Breast epithelium (tissue), 3 donors: ENCODE measurements at regions not wholly inside any gene's neighbourhood (a gene's known extent, or its start where the extent isn't known, plus 50 kb on each side); places are given as distances from the start of the nearest gene placed in this dataset.

Experiments
- POLR2AphosphoS5 ChIP-seq, 3 donors: sonication (generic); formaldehyde crosslinking; IDR thresholded peaks; one replicate each; pipeline ENCODE4 v1.6.1; 2017; ENCODE audit warnings: antibody characterized with exemption in 3 of 3
- TF ChIP-seq, protein P1 (sequence below), 3 donors: fragments of 450-650 bp; IDR thresholded peaks; one replicate each; pipeline ENCODE4 v1.5.1; 2016 to 2017; ENCODE audit warnings: antibody characterized with exemption in 3 of 3, mild to moderate bottlenecking in 3 of 3, moderate library complexity in 3 of 3

DNA sequence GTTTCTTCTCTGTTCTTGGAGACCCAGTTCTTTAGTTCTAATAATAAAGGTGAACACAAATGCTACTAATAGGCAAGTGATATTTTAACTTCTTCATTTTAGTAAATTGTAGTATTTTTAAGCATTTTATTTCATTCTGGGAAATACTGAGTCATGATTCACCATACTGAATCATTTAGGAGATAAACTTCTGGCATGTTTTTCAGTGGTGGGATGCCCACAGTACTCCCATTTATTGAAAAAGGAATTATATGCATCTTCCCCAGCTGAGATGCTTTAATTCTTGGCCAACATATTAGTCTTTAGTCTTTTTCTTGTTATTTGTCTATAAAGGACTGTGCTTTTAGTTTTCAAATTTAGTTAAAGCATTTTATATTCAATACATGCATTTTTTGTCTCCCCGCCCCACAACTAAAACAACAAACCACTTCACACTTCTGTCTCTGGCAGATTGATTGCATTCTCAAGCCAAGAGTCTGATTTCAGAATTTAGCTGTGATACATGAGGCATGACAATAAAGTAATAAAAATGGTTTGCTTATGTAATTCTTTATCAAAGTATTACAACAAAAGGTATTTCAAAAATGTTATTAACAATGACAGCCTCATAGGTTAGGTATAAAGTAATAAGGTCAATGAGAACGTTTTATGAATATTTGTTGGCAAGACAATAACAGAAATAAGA, 125.2 kb upstream of the CDH18 start:
- TF ChIP-seq, protein P1, sequence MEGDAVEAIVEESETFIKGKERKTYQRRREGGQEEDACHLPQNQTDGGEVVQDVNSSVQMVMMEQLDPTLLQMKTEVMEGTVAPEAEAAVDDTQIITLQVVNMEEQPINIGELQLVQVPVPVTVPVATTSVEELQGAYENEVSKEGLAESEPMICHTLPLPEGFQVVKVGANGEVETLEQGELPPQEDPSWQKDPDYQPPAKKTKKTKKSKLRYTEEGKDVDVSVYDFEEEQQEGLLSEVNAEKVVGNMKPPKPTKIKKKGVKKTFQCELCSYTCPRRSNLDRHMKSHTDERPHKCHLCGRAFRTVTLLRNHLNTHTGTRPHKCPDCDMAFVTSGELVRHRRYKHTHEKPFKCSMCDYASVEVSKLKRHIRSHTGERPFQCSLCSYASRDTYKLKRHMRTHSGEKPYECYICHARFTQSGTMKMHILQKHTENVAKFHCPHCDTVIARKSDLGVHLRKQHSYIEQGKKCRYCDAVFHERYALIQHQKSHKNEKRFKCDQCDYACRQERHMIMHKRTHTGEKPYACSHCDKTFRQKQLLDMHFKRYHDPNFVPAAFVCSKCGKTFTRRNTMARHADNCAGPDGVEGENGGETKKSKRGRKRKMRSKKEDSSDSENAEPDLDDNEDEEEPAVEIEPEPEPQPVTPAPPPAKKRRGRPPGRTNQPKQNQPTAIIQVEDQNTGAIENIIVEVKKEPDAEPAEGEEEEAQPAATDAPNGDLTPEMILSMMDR (IDR thresholded peaks at IDR 0.05) = no peak
- TF ChIP-seq POLR2AphosphoS5 (IDR thresholded peaks at IDR 0.05) = no peak
